HFF-Myc (cell line): ENCODE measurements at regions not wholly inside any gene's neighbourhood (a gene's known extent, or its start where the extent isn't known, plus 50 kb on each side); places are given as distances from the start of the nearest gene placed in this dataset.
"Not testable (repeated sequence)": the region's sequence is repeated elsewhere in the genome, so short reads cannot be mapped to it uniquely, and the experiment has no call there.

Experiments used
- DNase-seq: peaks from one replicate; pipeline ENCODE4 v3.0.0-alpha.2; 2011; ENCODE audit warnings: low read depth; ENCODE audit errors: extremely low read depth
- H3K4me3 ChIP-seq: replicated peaks from 2 replicates; pipeline ENCODE4 v1.5.1; 2011; ENCODE audit warnings: low read depth, mild to moderate bottlenecking, control low read depth, low read length
- CTCF ChIP-seq: IDR thresholded peaks from 2 replicates; pipeline ENCODE4 v1.5.1; 2012; ENCODE audit warnings: mild to moderate bottlenecking, low read depth, low read length, control low read depth; ENCODE audit errors: missing control alignments

- TF ChIP-seq CTCF = no peak
- DNase-seq = no peak
- no peak overlapping the region for H3K4me3 ChIP-seq
Observed at GRCh38 chr4:100340512-100341485, 150.5 kb upstream of the DDIT4L start.

GRCh38 chr4:100339870-100340269 is 149.6 kb upstream of the DDIT4L start:
- DNase-seq = no peak
- H3K4me3 ChIP-seq = no peak overlapping the region
- TF ChIP-seq CTCF = no peak

GRCh38 chr4:100333491-100333890 is 143.2 kb upstream of the DDIT4L start:
- not testable (repeated sequence) for H3K4me3 ChIP-seq, DNase-seq

GRCh38 chr4:100317032-100317864 is 127.0 kb upstream of the DDIT4L start:
- no peak overlapping the region for H3K4me3 ChIP-seq
- no peak for DNase-seq
- no peak for TF ChIP-seq CTCF

- no peak overlapping the region for H3K4me3 ChIP-seq
- DNase-seq = no peak
- no peak for TF ChIP-seq CTCF
Observed at GRCh38 chr4:100314057-100314456, 123.8 kb upstream of the DDIT4L start.

GRCh38 chr4:100312615-100313350 is 122.5 kb upstream of the DDIT4L start:
- TF ChIP-seq CTCF = no peak
- no peak overlapping the region for H3K4me3 ChIP-seq
- DNase-seq = no peak

- no peak overlapping the region for H3K4me3 ChIP-seq
- no peak for TF ChIP-seq CTCF
- no peak for DNase-seq
Observed at GRCh38 chr4:100311181-100311580, 120.9 kb upstream of the DDIT4L start.
